ENCODE measurements at regions not wholly inside any gene's neighbourhood (a gene's known extent, or its start where the extent isn't known, plus 50 kb on each side); places are given as distances from the start of the nearest gene placed in this dataset.
A peak's percentile ranks its signal among the peaks of the same experiment; 100 is the strongest.

DNA sequence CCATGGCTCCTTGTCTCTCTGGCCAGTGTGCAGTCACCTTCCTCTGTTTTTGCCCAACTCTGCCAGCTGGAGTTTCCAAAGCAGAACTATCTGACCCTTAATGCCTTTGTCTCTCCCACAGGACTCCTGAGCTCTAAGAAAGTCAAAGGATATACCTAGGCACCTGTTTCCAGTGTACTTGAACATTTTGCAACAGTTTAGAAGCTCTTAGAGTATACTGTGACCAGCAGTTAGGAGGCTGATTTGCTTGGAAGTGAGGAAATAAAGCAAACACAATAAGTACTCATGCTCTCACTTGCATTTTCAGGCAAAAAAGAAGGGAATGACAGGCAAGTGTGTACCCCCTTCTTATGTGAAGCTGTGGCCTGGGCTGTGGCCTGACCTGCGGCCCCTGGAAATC, 204.3 kb upstream of the PLET1 start:
- DNase-seq (ENCODE audit: low read depth, low spot score), result no peak

DNA sequence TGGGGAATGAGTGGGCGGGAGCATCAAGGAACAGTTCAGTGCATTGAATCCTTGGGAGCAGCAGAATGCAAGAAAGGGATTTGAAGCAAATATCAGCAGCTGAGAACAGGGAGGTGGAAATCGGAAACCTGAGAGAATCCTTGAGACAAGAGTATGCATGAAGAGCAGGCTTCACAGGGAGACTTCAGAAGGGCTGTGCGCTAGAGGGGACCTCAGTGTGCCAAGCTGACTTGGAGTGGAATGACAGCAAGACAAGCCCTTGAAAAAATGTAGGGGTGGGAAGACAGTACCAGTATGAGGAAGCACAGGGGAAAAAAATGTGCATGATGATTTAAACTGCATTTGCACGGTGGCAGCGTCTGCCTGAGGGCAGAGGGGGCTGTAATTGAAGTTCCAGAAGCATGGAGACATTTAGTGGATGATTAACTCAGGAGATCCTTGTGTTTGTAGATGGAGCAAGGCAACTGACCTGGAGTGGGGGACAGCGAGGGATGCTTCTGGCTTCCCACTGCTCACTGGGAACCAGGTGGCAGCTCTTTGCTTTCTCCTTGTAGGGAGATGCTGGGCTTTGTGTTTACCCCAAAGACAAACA, 204.9 kb upstream of the PLET1 start:
- DNase-seq (ENCODE audit: low read depth, low spot score), result no peak

DNA sequence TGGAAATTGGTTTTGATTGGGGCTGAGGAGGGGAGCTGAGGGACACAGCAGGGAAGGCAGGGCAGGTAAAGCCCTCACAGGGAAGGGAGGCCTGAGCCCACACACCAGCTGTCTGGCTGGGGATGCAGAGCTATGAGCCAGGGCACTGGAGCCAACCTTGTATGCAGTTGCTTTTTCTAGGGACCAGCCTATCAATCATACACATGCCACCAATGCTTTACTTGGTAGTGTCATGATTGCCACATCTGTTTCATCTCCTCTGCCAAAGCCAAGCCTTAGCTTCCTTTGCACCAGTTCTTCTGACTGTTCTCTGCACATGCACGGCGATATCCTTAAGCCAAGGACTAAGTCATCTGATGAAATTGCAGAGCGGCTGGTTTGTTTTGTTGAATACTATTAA, 207.1 kb upstream of the PLET1 start:
- DNase-seq (ENCODE audit: low read depth, low spot score), result no peak

DNA sequence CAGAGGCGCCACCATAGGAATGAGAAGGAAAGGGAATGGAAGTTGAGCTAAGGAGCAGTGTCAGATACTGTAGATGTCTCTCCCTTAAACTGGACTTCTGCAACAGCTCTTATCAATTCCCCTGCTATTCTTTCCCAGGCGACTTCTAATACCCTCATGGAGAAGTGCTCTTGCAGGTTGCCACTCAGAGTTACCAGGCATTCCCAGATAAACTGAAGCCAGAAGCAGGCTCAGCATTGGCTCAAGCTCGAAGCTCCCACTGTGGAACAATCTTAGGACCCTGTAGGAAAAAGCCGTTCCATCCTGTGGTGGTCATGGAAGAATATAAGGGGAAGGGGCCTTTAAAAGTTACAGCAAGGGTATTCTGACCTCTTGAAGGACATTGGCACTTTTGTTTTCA, 208.7 kb upstream of the PLET1 start:
- no peak for DNase-seq (ENCODE audit: low read depth, low spot score)

DNA sequence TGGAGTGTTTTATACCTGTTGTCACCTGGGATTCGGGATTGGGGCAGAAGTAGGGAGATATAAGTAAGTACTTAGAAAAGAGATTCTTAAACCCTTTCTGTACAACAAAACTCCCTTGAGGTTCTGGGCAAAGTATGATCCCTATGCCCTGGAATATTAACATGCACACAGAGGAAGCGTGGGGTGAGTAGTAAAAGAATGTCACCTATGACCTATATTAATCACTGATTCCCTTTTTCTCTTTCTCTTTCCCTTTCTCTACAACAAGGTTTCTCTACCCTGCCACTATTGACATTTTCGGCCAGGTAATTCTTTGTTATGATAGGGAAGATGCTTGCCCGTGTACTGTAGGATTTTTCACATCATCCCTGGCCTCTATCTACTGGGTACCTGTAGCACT, 209.7 kb upstream of the PLET1 start:
- DNase-seq (ENCODE audit: low read depth, low spot score), result no peak

DNA sequence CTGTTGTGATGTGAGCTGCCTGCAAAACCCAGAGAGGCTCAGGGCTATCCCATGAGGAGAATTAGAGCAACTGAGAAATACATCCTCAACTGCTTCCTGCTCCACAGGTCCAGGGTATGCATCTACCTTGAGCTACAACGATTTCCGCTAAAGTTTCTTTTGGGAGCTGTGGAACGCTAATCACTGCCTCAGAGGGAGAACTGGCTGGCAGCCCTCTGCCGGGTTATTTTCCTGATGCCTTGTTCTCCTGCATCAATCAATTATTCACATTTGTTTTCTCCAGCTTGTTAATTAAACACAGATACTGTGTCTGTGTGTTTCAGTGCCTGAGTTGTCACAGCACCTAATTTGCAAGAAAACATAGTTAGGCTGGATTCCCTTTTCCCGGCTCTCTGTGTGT, 211.1 kb upstream of the PLET1 start:
- DNase-seq (ENCODE audit: low read depth, low spot score), result no peak

DNA sequence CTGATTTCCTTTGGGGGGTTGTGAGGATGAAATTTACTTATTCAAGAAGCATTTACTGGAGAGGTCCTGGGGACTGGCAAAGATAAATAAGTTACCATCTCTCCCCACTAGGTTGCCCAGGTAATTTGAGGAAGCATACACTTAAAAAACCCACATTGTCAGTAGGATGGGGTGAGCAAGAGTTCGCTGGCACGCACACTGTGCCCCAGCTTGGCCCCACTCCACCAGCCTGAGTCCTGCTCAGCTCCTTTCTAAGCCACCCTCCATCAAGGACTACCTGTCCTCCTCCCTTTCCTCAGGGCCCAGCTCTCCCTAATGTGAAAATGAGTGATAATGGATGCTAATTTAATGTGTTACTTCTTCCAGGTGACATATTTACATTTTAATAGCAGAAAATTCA, 216.5 kb upstream of the PLET1 start:
- DNase-seq (ENCODE audit: low read depth, low spot score), result no peak

DNA sequence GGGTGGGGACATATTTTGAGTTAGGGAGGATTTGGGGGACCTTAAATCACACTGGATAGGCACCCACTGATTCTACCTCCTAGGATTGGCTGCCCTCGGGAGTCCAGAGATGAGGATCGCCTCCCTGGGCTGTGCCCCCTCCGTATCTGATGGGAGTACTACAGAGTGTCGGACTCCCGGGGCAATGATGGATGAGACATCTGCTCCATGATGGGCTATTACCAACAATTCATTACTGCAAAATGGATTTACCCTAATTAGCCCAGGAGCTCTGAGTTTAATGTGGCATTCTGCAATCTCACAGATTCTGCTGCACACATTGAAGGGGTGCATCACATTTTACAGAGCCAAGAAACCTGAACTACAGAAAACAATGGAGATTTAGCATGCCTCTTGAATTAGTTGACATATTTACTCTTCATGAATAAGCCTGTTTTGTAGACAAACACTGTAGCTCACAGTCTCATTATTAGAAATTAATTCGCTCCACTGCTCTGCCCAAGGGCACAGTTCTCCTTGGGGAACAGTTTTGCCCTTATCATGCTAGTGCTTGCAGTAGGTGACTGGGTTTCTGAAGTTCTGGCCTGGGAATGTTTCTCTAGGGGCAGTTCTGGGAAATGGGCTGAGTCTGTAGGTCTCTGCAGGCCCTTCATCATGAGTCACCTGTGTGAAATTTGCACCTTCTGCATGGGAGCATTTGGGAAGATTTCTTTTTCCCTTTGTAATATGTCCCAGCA, 217.1 kb upstream of the PLET1 start:
- no peak for DNase-seq (ENCODE audit: low read depth, low spot score)

DNA sequence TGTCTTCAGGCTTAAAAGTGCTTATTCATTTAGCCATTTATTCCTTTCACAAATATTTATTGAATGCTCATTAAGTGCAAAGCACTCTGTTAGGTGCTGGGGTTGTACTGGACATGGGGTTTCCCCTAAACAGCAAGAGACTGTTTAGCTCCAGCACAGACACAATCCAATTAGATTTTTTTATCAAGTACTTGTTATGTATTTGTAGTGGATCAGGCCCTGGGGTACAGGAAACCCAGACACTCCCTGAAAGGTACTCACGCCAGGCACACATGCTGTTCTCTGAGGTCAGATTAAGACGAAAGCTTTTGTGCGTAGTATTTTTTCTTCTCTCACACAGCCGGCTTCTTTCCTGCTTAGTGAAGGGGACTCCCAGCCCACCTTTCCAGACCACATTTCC, 218.1 kb upstream of the PLET1 start:
- no peak for DNase-seq (ENCODE audit: low read depth, low spot score)

DNA sequence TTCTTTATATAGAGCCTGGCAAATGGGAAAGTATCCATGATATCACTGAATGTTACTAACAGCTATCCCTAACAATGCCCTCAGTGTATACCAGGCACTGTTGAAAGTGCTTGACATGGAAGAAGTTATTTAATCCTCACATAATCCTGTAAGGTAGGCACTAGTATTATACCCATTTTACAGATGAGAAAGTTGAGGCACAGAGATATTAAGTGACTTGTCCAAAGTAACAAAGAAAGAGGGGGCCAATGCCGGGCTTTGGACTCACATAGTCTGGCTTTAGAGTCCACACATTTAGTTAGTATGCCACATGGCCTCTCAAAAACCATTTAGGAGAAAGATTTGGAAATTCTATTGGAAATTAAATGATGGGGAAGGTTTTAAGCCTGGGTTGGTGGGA, 220.8 kb upstream of the PLET1 start:
- DNase-seq (ENCODE audit: low read depth, low spot score), result no peak

DNA sequence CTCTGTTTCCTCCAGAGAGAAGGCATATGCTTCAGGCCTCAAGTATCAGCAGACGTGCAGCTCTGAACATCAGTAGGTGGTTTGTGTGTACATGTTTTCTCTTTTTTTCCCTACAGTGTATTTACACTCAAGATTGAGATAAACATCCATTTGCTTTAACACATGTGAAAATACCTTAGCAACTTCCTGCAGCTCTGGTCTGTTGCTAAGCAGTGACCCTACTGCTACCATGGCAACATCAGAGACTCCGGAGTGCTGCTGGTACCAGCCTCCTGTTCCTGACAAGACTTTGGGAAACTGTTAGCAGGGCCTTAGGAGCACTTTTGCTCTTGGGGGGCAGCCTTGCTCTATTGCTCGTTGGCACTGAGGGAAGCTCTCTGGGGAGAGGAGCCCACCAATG, 221.2 kb upstream of the PLET1 start:
- no peak for DNase-seq (ENCODE audit: low read depth, low spot score)

DNA sequence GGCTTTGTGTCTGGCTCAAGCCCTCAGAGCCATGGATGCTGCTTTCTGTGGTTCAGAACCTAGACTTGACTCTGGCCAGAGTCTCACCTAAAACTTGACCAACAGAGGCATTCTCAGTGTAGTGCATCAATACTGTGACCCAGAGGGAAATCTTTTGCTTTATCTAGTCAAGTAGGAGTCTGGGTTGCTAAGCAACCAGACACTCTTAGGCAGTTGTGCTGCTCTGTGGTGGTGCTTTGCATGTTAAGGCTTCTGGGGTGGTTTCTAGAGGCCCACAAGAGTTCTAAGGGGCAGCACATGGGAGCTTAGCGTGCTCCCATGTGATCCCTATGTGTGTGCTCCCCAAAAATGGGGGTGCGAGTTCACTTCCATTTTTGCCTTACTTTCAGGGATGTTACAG, 224.6 kb upstream of the PLET1 start:
- no peak for DNase-seq (ENCODE audit: low read depth, low spot score)

DNA sequence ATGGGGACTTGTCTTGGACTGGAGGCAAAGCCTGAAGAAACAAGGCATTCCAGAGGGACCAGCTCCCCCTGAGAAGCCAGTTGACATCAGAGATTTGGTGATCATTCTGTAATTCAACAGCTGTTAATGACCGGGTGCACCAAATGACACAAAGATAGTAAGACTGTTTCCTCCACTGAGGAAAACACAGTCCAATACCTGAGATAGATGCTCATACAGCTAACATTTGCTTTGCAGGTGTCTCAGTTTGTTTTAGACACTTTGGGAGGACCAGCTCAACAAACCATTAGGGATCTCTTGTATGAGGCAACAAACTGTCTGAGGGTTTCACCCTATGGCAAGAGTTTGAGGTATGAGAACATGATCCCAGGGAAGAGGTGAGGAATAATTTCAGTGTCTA, 237.2 kb upstream of the PLET1 start:
- no peak for DNase-seq (ENCODE audit: low read depth, low spot score)

DNA sequence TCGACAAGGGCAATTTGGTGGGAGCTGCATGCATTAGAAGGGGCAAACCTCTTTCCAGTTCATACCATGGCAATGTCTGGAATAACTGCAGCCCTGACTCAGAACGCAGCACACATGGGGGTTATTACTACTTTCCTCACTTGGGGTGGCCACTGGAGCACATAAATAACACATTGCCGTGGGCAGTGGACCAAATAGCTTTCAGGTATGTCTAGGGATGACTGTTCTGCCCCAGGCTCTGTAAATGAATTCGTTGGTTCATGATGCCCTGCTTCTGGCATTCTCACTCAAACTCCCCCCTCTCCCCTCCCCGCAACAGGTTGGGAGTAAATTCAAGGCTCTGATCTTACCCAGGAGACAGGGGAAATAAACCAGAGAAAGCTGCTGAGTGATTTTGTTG, 238.0 kb upstream of the PLET1 start:
- DNase-seq (ENCODE audit: low read depth, low spot score), result no peak

DNA sequence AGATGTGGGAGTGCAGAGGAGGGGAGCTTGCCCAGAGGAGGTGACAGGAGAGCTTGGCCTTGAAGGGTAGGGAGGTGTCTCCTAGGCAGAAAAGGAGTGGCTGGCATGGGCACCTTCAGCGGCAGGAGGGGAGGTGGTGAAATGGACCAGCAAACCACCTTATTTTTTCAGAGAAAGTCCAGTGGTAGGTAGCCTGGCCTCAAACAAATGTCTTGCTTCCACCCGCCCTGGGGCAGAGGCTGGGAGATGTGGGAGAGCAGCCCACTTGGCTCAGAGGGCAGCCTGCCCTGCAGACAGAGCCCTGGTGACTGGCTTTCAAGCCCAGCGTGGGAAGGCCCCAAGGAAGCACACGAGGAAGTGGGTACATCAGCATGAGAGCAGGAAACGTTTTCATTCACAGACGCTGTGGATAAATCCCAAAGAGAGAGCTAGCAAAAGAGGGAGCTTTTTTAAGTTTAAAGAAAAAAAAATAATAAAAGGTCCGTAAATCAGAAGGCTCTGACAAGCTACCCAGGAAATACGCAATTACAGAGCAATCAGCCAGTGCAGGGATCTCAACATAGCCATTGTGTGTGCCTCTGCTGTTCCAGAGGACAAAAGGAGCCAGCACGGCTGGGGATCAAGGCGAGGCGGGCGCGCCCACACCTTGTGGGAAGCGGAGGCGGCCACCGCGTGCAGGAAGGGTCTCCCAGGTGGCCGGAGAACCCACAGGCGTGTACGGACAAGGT, 238.7 kb upstream of the PLET1 start:
- peak; percentile 13 for DNase-seq (ENCODE audit: low read depth, low spot score)

DNA sequence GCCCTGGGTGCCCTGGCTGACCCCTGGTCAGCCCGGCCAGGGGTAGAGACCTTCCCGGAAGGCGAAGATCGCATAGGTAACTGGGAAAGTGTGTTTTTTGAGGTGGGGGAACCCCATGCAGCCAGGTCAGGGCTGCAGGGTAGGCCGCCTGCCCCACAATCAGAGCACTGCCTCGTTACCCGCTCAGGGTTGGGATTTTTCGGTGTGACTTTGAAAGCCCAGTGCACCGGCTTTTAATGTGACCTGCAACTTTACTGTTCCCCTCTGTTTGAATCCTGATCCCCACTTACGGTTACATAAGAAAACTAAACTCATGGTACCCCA, 239.2 kb upstream of the PLET1 start:
- no peak for DNase-seq (ENCODE audit: low read depth, low spot score)

DNA sequence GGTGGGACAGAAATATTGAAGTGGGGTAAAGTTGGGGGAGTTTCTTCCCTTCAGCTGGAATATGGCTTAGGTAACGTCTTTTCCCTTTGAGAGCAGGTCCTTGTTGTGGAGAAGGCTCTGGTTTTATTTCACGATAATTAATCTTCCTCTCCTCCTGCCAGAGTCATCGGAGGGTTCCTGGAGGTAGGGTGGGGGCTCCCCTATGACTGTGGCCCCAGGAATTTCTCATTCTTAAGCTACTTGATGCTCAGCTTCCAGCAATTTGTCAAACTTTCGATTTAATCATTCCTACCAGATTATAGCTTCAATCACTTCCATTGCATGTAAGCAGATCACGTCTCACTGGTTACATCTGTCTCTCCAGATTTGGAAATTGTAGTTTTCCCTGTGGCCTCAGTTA, 242.8 kb upstream of the PLET1 start:
- DNase-seq (ENCODE audit: low read depth, low spot score), result no peak

DNA sequence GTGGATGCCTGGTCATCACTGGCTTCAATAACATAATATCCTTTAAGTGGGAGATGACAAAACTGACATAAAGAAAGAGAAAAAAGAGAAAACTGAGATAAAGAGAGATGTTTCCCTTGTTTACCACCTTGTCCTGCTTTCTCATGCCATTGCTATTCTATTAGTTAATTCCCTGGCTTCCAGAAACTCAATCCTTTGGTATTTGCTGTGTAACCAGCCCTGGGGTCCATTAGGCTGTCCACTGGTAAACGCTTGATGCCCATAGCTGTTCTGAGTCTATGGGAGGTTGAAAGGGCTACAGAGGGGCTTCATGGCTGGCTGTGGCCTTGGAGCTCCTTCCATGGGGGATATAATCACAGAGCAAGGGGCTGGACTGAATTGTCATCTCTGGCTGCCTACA, 243.4 kb upstream of the PLET1 start:
- no peak for DNase-seq (ENCODE audit: low read depth, low spot score)

DNA sequence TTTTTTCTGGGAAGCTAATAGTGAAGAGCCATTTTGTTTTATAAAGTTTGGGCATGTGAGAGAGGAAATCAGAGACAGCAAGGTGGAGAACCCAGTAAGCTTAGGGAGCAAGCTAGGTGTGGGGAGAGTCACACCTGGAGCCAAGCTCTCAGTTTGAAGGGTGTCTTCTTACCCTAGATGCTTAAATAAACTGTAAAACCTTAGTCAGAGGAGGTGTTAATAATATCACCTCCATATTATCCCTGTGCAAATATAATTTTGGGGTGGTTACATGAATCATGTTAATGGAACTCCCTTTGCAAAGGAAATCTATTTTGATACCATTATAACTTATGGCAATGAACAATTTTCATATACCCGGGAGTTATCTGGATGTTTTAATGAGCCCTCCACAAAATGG, 246.2 kb upstream of the PLET1 start:
- no peak for DNase-seq (ENCODE audit: low read depth, low spot score)

DNA sequence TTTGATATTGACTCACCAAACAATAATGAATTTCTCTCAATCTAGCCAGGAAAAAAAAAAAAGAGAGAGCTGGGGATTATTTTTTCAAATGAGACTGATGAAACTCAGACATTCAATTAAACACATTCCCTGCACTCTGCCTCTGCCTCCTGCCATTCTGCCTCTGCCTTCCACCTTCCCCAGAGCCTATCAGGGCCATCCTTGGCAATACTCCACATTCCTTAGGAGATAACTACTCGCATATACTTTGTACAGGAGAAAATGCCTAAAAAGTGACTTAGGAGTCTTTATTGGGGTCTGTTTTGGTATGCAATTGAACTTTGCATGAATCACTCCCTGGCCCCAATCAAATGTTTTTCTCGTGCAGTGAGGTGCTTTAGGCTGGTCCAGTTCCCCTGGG, 246.6 kb upstream of the PLET1 start:
- DNase-seq (ENCODE audit: low read depth, low spot score), result no peak

DNA sequence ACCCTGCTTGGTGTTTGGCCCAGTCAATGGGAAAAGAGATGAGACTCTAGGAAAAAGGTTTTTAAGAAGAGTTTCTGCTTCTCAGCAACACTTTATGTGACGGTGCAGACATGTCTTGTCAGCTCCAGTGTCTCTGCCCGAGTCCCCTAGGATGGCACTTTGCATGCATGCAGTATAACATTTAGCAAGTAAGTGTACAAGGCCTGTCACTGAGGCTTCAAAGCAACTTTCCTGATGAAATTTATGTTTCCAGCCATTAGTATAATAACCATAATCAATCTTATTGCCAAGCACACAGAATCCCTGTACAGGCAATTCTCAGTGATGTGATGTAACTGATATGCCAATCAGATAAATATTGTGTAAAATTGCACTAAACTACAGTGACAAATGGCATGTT, 248.1 kb upstream of the PLET1 start:
- no peak for DNase-seq (ENCODE audit: low read depth, low spot score)

DNA sequence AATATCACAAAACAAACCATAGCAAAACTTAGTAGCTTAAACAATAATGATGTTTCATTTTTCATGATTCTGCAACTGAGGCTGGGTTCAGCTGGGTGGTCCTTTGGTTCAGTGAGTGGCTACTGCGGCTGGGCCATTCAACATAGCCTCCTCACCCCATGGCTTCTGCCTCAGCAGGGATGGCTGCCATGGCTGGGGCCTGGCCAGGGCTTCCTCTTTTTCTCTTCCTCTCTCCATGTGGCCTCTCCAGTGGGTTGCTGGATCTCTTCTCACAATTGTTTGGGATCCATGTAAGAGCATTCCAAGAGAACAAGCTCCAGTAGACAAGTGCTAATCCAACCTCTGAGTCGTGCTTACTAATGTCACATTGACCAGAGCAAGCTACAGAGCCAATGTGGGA, 248.6 kb upstream of the PLET1 start:
- no peak for DNase-seq (ENCODE audit: low read depth, low spot score)

DNA sequence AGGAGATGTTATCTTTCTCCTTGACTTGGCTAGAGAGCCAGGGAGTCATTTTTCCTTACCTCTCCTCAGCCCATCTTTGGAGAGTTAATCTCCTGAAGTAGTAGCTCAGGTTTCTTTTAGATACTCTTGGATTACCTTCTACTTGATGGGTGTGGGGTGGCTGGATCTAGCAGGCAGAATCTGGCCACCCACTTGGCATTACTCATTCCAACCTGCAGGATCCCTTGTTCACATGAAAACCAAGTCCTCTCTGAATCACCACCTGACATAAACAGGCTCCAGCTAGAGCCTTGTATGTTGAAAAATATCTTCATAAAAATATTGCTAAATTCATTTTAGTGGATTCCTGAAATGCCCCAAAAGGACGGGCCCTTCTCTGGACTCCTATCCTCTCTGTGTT, 250.6 kb upstream of the PLET1 start:
- no peak for DNase-seq (ENCODE audit: low read depth, low spot score)

Measured in ELF-1 (cell line).